Adrenal gland (tissue), 9 donors: ENCODE measurements at regions not wholly inside any gene's neighbourhood (a gene's known extent, or its start where the extent isn't known, plus 50 kb on each side); places are given as distances from the start of the nearest gene placed in this dataset.

Source experiments
- DNase-seq, 7 donors: peaks; one replicate each; pipeline ENCODE4 v3.0.0-alpha.2; 2019 to 2020
- H3K27ac ChIP-seq, 5 donors: fragments of 200-600 bp; sonication (generic) in 4 of 5; 1 replicate in 3 of 5; 2 replicates in 2 of 5; pipeline versions ENCODE4 v1.5.1 to v1.8.0; 2016 to 2020; ENCODE audit warnings: mild to moderate bottlenecking in 1 of 5
- H3K27me3 ChIP-seq: fragments of 200-600 bp; 2 replicates; pipeline ENCODE4 v1.8.0; 2021
- H3K36me3 ChIP-seq, 2 donors: fragments of 200-600 bp; replicated peaks in 1 of 2; 1 replicate in 1 of 2; 2 replicates in 1 of 2; pipeline versions ENCODE4 v1.5.1 to v1.8.0; 2018 to 2022
- H3K4me1 ChIP-seq, 2 donors: fragments of 200-600 bp; replicated peaks in 1 of 2; 1 replicate in 1 of 2; 2 replicates in 1 of 2; pipeline versions ENCODE4 v1.5.1 to v1.8.0; 2018 to 2021
- H3K4me3 ChIP-seq, 4 donors: fragments of 200-600 bp; sonication (generic) in 3 of 4; one replicate each; pipeline ENCODE4 v1.5.1; 2016 to 2018
- H3K9me3 ChIP-seq, 3 donors: fragments of 200-600 bp; sonication (generic) in 1 of 3; replicated peaks in 1 of 3; 1 replicate in 2 of 3; 2 replicates in 1 of 3; pipeline versions ENCODE4 v1.5.1 to v1.8.0; 2016 to 2021
- POLR2A ChIP-seq, 2 donors: fragments of 450-650 bp; IDR thresholded peaks; one replicate each; pipeline ENCODE4 v1.6.1; 2017; ENCODE audit warnings: antibody characterized with exemption in 2 of 2, mild to moderate bottlenecking in 2 of 2, moderate library complexity in 1 of 2
- WGBS, 4 donors: extraction: QIAGEN DNeasy Blood & Tissue Kit in 2 of 4; methylation state at CpG; one replicate each; pipeline versions ENCODE4 v1.1.5 to v1.1.7; 2013 to 2017; 5-methylcytosine and 5-hydroxymethylcytosine counted together
- intact Hi-C, 2 donors: fragments of 100-400 bp; cut with DNase I; formaldehyde crosslinking; loops; one replicate each; pipeline versions ENCODE4 v1.14.1 to v1.15.0; 2022 to 2023
- TF ChIP-seq, protein P1 (sequence below), 6 experiments: fragments of 450-650 bp in 4 of 6; fragments of 200-600 bp in 2 of 6; sonication (generic) in 1 of 6; IDR thresholded peaks; 1 replicate in 5 of 6; 2 replicates in 1 of 6; pipeline versions ENCODE4 v1.5.1 to v1.8.0; 2016 to 2021; ENCODE audit warnings: antibody characterized with exemption in 6 of 6, mild to moderate bottlenecking in 2 of 6, moderate library complexity in 1 of 6
- donor health status: healthy with polysubstance abuse.
- donor health status: Bipolar disorder and iron deficiency.
- donor health status: DM: yes; HTN: yes; CAD: no.
- donor health status: DM: no; HTN: no; CAD: no.
- donor health status: DM: no; HTN: no; CAD: no.

DNA sequence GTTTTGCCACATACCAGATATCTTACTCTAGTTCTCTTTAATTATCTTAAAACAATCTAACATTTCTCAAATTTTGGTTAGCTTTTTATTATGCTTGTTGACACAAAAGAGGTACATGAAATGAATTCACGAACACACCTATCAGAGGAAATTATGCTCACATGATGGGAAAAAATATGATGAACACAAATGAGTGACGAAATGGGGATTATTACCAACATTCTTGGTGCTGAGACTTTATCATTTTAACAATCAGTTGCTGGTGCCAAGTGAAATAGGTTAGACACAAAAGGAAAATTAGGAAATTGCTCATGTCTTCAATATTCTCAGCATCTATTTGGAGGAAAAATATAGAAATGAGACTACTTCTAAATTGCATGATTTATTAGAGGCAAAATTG lies 944.7 kb upstream of the NRXN1 start:
- intact Hi-C loops, result no loop called here
- DNase-seq, result no peak
- Histone ChIP-seq H3K36me3 (no peaks in the 10 kb centered on the region), H3K9me3 (no peaks in the 10 kb centered on the region), H3K4me1 (no peaks in the 10 kb centered on the region), H3K27ac (no peak overlapping the region), H3K4me3 (no peak overlapping the region), H3K27me3 (no peaks in the 10 kb centered on the region)
- no peak for TF ChIP-seq POLR2A (IDR thresholded peaks at IDR 0.05)
- TF ChIP-seq, protein P1, sequence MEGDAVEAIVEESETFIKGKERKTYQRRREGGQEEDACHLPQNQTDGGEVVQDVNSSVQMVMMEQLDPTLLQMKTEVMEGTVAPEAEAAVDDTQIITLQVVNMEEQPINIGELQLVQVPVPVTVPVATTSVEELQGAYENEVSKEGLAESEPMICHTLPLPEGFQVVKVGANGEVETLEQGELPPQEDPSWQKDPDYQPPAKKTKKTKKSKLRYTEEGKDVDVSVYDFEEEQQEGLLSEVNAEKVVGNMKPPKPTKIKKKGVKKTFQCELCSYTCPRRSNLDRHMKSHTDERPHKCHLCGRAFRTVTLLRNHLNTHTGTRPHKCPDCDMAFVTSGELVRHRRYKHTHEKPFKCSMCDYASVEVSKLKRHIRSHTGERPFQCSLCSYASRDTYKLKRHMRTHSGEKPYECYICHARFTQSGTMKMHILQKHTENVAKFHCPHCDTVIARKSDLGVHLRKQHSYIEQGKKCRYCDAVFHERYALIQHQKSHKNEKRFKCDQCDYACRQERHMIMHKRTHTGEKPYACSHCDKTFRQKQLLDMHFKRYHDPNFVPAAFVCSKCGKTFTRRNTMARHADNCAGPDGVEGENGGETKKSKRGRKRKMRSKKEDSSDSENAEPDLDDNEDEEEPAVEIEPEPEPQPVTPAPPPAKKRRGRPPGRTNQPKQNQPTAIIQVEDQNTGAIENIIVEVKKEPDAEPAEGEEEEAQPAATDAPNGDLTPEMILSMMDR (IDR thresholded peaks at IDR 0.05), result no peak
- WGBS, 4 donors, result 53 to 72% (median 63%) methylated on average over 2 of the region's 2 CpGs

- no peak overlapping the region for H3K27ac ChIP-seq
- intact Hi-C loops, result no loop called here
- DNase-seq, result no peak
- H3K4me1 ChIP-seq, result no peaks in the 10 kb centered on the region
- 12 to 52% (median 39%) methylated on average over 1 of the region's 1 CpG for WGBS, 4 donors
- H3K27me3 ChIP-seq, result no peaks in the 10 kb centered on the region
- no peaks in the 10 kb centered on the region for H3K9me3 ChIP-seq
- H3K4me3 ChIP-seq, result no peak overlapping the region
- TF ChIP-seq, protein P1 (IDR thresholded peaks at IDR 0.05), result no peak
- no peak for TF ChIP-seq POLR2A (IDR thresholded peaks at IDR 0.05)
- no peaks in the 10 kb centered on the region for H3K36me3 ChIP-seq
These were observed 939.2 kb upstream of the NRXN1 start for GRCh38 chr2:51971136-51971535.

GRCh38 chr2:51969347-51969746 lies 937.4 kb upstream of the NRXN1 start:
- Histone ChIP-seq H3K27ac (no peak overlapping the region), H3K27me3 (no peaks in the 10 kb centered on the region), H3K36me3 (no peaks in the 10 kb centered on the region), H3K4me1 (no peaks in the 10 kb centered on the region), H3K4me3 (no peak overlapping the region), H3K9me3 (no peaks in the 10 kb centered on the region)
- DNase-seq, result no peak
- intact Hi-C loops, result no loop called here
- 32 to 62% (median 47%) methylated on average over 1 of the region's 1 CpG for WGBS, 4 donors
- TF ChIP-seq, protein P1 (IDR thresholded peaks at IDR 0.05), result no peak
- no peak for TF ChIP-seq POLR2A (IDR thresholded peaks at IDR 0.05)

DNA sequence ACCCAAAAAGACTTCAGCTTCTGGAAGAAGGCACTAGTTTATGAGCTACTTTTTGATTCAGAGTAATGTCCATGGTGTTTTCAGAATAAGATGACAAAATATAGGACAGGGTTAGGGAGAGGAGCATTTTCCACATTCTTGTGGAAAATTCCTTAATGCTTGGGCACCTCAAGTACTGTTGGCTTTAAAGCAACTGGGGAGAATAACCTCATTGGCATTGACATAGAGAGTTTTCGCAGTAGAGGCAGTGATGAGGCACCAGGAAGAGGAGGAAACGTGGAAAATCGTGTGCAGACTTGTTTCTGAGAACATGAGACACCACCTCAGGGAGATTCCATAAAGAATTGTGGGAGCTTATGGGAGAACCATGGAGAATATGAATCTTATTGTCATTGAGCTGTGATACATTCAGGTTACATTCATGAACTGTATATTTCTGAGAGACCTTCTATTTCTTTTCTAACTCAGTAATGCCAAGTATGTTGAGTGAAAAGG lies 929.0 kb upstream of the NRXN1 start:
- Histone ChIP-seq H3K27ac (no peak overlapping the region), H3K9me3 (no peaks in the 10 kb centered on the region), H3K36me3 (no peaks in the 10 kb centered on the region), H3K4me3 (no peak overlapping the region), H3K4me1 (no peaks in the 10 kb centered on the region), H3K27me3 (no peaks in the 10 kb centered on the region)
- DNase-seq, result no peak
- intact Hi-C loops, result no loop called here
- TF ChIP-seq, protein P1 (IDR thresholded peaks at IDR 0.05), result no peak
- TF ChIP-seq POLR2A (IDR thresholded peaks at IDR 0.05), result no peak
- 58 to 80% (median 67%) methylated on average over 3 of the region's 3 CpGs for WGBS, 4 donors
